ENCODE measurements at regions not wholly inside any gene's neighbourhood (a gene's known extent, or its start where the extent isn't known, plus 50 kb on each side); places are given as distances from the start of the nearest gene placed in this dataset.
A peak's percentile ranks its signal among the peaks of the same experiment; 100 is the strongest.

DNA sequence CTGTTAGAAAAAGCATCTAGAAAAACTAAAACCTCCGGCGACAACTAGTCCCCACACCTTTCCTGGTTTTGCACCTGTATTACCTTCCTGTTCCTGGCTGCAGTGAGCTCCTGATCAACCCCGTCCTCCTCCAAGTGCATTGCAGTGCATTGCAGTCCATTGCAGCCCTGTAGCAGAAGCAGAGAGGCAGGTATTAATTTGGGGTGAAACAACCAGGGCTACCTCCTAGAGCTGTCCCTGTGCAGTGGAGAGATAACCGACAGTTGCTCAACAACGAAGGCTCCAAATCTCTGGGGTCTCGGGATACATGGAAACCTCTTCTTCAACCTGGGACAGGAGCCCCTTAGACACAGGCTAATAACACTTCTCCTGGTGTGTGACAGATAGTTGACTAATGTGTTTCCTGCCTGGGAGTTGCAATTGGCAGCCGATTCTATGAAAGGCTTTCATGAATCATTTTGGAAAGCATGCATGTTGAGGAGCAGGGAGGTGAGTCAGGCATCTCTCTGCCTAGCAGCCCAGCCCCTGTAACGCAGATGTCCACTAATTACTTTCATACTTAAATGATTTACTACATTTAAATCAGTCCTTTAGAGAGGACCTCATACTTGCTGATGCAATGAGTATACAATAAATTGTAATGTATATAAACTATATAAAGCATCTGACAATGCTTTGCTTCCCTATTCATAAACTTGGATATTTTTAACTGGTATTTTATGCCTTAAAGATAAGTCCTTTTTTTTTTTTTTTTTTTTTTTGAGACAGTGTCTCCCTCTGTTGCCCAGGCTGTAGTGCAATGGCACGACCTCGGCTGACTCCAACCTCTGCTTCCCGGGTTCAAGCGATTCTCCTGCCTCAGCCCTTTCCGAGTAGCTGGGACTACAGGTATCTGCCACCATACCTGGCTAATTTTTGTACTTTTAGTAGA lies 59.0 kb downstream of the PRR15 start:
- Histone ChIP-seq H3K4me1 (ENCODE audit: control insufficient read depth, extremely low read depth, insufficient read depth, low read length) (peaks cover 4% of the 10 kb centered on the region), H3K36me3 (ENCODE audit: control insufficient read depth, insufficient read depth, low read length) (no peaks in the 10 kb centered on the region), H3K79me2 (ENCODE audit: control insufficient read depth, insufficient read depth, low read length) (no peaks in the 10 kb centered on the region), H3K27ac (ENCODE audit: insufficient read depth, low read length) (no peak overlapping the region), H3K27me3 (ENCODE audit: control insufficient read depth, insufficient read depth, low read length) (no peaks in the 10 kb centered on the region), H3K4me3 (replicated peaks in 1 of 4; ENCODE audit: control extremely low read depth in 1 of 4, insufficient read depth in 1 of 4, low read depth in 3 of 4, low read length in 4 of 4) (no peak overlapping the region), H2AFZ (ENCODE audit: low read length) (no peak overlapping the region), H3K4me2 (ENCODE audit: extremely low read depth, insufficient read depth, low read length) (peak overlapping the region; percentile 70), H3K9ac (ENCODE audit: insufficient read depth, low read length) (no peak overlapping the region), H3K9me3 (ENCODE audit: control insufficient read depth, insufficient read depth, low read depth, low read length) (no peaks in the 10 kb centered on the region), H4K20me1 (ENCODE audit: control insufficient read depth, extremely low read depth, insufficient read depth, low read length) (no peaks in the 10 kb centered on the region)
- TF ChIP-seq EZH2 (IDR thresholded peaks at IDR 0.05; ENCODE audit: low read length, missing control alignments), result no peak
- TF ChIP-seq, protein P1, sequence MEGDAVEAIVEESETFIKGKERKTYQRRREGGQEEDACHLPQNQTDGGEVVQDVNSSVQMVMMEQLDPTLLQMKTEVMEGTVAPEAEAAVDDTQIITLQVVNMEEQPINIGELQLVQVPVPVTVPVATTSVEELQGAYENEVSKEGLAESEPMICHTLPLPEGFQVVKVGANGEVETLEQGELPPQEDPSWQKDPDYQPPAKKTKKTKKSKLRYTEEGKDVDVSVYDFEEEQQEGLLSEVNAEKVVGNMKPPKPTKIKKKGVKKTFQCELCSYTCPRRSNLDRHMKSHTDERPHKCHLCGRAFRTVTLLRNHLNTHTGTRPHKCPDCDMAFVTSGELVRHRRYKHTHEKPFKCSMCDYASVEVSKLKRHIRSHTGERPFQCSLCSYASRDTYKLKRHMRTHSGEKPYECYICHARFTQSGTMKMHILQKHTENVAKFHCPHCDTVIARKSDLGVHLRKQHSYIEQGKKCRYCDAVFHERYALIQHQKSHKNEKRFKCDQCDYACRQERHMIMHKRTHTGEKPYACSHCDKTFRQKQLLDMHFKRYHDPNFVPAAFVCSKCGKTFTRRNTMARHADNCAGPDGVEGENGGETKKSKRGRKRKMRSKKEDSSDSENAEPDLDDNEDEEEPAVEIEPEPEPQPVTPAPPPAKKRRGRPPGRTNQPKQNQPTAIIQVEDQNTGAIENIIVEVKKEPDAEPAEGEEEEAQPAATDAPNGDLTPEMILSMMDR (conservative IDR thresholded peaks at IDR 0.05 in 1 of 2, IDR thresholded peaks at IDR 0.05 in 1 of 2; ENCODE audit: low read depth in 1 of 2, low read length in 2 of 2), result no peak
- peak; percentile 85 to 96 for DNase-seq (ENCODE audit: low read depth in 2 of 2)

GRCh38 chr7:29623973-29624372 lies 60.3 kb downstream of the PRR15 start:
- Histone ChIP-seq H3K36me3 (ENCODE audit: control insufficient read depth, insufficient read depth, low read length) (no peaks in the 10 kb centered on the region), H3K4me2 (ENCODE audit: extremely low read depth, insufficient read depth, low read length) (no peak overlapping the region)

GRCh38 chr7:29626730-29627129 lies 63.1 kb downstream of the PRR15 start:
- Histone ChIP-seq H3K4me3 (replicated peaks in 1 of 4; ENCODE audit: control extremely low read depth in 1 of 4, insufficient read depth in 1 of 4, low read depth in 3 of 4, low read length in 4 of 4) (no peak overlapping the region), H2AFZ (ENCODE audit: low read length) (no peak overlapping the region), H4K20me1 (ENCODE audit: control insufficient read depth, extremely low read depth, insufficient read depth, low read length) (no peaks in the 10 kb centered on the region), H3K4me1 (ENCODE audit: control insufficient read depth, extremely low read depth, insufficient read depth, low read length) (peaks cover 4% of the 10 kb centered on the region), H3K9ac (ENCODE audit: insufficient read depth, low read length) (no peak overlapping the region), H3K79me2 (ENCODE audit: control insufficient read depth, insufficient read depth, low read length) (no peaks in the 10 kb centered on the region), H3K4me2 (ENCODE audit: extremely low read depth, insufficient read depth, low read length) (no peak overlapping the region), H3K27ac (ENCODE audit: insufficient read depth, low read length) (no peak overlapping the region), H3K9me3 (ENCODE audit: control insufficient read depth, insufficient read depth, low read depth, low read length) (no peaks in the 10 kb centered on the region), H3K27me3 (ENCODE audit: control insufficient read depth, insufficient read depth, low read length) (no peaks in the 10 kb centered on the region), H3K36me3 (ENCODE audit: control insufficient read depth, insufficient read depth, low read length) (no peaks in the 10 kb centered on the region)
- DNase-seq (ENCODE audit: low read depth in 2 of 2), result no peak
- no peak for TF ChIP-seq EZH2 (IDR thresholded peaks at IDR 0.05; ENCODE audit: low read length, missing control alignments)

More at GRCh38 chr7:29623973-29624372, 60.3 kb downstream of the PRR15 start:
- no peak for DNase-seq (ENCODE audit: low read depth in 2 of 2)
- TF ChIP-seq, protein P1 (conservative IDR thresholded peaks at IDR 0.05 in 1 of 2, IDR thresholded peaks at IDR 0.05 in 1 of 2; ENCODE audit: low read depth in 1 of 2, low read length in 2 of 2), result no peak
- no peak for TF ChIP-seq EZH2 (IDR thresholded peaks at IDR 0.05; ENCODE audit: low read length, missing control alignments)
- H3K9me3 ChIP-seq (ENCODE audit: control insufficient read depth, insufficient read depth, low read depth, low read length), result no peaks in the 10 kb centered on the region
- peaks cover 4% of the 10 kb centered on the region for H3K4me1 ChIP-seq (ENCODE audit: control insufficient read depth, extremely low read depth, insufficient read depth, low read length)
- H3K27ac ChIP-seq (ENCODE audit: insufficient read depth, low read length), result no peak overlapping the region
- H3K79me2 ChIP-seq (ENCODE audit: control insufficient read depth, insufficient read depth, low read length), result no peaks in the 10 kb centered on the region
- H3K9ac ChIP-seq (ENCODE audit: insufficient read depth, low read length), result no peak overlapping the region
- H2AFZ ChIP-seq (ENCODE audit: low read length), result no peak overlapping the region
- H3K27me3 ChIP-seq (ENCODE audit: control insufficient read depth, insufficient read depth, low read length), result no peaks in the 10 kb centered on the region
- no peaks in the 10 kb centered on the region for H4K20me1 ChIP-seq (ENCODE audit: control insufficient read depth, extremely low read depth, insufficient read depth, low read length)
- no peak overlapping the region for H3K4me3 ChIP-seq (replicated peaks in 1 of 4; ENCODE audit: control extremely low read depth in 1 of 4, insufficient read depth in 1 of 4, low read depth in 3 of 4, low read length in 4 of 4)
